Eye (tissue), 1 donor: ENCODE measurements at regions not wholly inside any gene's neighbourhood (a gene's known extent, or its start where the extent isn't known, plus 50 kb on each side); places are given as distances from the start of the nearest gene placed in this dataset.

Experiments used
- DNase-seq: peaks from one replicate; pipeline ENCODE4 v3.0.0-alpha.2; 2015

- DNase-seq = no peak
Measured at GRCh38 chr5:73337586-73338255, 110.9 kb downstream of the FOXD1 start.

- no peak for DNase-seq
Measured at GRCh38 chr5:73336366-73336765, 112.2 kb downstream of the FOXD1 start.

- no peak for DNase-seq
Measured at GRCh38 chr5:73333944-73334703, 114.5 kb downstream of the FOXD1 start.

- DNase-seq = no peak
Measured at GRCh38 chr5:73330613-73331012, 118.0 kb downstream of the FOXD1 start.

DNA sequence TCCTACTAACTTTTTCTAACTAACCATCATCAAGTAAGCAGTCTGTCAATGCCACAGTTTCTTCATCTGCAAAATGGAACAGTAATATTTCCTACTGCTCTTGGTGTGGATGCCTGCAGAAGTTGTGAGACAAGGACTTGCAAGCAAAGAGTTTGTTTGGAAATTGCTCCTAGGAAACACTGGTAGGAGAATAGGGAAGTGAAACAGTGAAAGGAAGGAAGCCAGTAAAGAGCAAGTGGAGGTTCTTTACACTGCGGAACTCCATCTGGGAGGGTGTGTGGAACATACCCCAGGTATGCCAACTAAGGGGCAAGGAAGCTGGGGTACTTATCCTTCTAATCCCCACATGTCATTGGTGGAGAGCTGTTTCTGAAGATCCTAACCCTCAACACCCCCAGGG is 119.9 kb downstream of the FOXD1 start:
- DNase-seq = no peak

GRCh38 chr5:73327908-73328455 is 120.6 kb downstream of the FOXD1 start:
- no peak for DNase-seq

- DNase-seq = no peak
Measured at GRCh38 chr5:73325546-73325945, 123.0 kb downstream of the FOXD1 start.

DNA sequence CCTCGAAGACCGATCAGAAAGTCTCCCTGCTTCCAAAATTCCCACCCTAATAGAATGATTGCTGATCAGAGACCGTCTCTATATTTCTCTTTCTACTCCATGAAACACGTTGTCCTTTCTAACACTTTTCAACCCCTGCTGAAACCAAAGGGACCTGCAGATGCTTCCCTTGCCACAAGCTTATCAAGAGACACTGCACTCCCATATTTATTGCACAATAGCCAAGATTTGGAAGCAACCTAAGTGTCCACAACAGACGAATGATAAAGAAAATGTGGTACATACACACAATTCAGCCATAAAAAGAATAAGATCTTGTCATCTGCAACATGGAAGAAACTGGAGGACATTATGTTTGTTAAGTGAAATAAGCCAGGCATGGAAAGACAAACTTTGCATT is 125.1 kb downstream of the FOXD1 start:
- no peak for DNase-seq

DNA sequence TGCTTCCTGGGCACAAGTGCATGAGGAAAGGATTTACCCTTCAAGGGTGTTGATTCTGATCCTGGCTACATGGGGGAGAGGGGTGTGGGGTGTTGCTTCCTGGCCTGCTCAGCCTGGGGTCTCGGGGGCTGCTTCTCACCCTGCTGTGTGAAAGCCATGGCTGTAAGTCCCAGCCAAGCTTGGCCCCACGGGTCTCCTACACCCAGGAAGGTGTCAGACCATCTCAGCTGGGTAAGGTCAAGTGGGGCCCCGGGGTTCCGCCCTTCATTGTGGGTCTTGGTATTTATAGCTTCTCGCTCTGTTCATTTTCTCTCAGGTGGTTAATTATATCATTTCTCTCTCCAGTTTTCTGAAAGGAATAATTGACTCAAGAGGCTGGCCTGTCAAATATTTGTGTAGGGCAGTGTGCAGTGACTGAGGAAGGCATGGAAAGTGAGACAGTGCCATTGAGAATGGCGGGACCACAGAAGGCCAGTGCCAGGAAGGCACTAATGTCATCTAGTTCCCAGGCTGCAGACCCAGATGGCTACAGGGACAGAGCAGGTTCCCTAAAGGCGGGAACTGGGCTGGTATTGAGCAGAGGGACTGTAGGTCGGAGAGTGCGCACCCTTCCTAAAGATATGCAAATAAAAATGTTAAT is 126.0 kb downstream of the FOXD1 start:
- DNase-seq = no peak

DNA sequence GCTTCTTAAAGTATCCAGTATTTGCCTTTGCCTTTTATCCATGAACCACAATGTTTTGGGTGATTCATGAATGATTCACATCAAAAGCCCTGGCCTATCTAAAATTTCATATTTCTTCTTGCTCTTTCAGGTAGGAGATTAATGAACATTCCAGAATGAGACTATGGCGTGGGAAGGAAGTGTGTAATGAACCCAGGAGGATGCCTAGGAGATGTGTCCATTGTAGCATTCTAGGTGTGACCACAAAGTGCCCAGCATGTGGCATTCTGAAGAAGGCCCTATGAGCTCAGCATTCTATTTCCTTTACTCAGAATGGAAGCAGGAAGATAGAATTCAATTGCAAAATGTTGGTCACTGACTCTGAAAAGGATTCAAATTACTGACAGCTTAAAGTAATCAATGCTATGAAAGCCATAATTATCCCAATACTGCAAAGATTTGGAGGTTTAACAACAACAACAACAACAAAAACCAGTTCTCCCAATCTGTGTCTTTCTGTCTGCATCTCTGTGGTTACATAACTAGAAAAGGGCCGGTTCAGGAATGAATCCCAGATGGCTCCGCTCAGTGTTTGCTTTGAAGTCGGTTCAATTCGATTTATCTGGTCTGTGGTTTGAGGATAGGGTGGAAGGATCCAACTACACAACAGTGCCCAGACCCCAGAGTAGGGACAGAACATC is 126.7 kb downstream of the FOXD1 start:
- DNase-seq = peak; percentile 48

- DNase-seq = no peak
Measured at GRCh38 chr5:73319036-73319435, 129.5 kb downstream of the FOXD1 start.

GRCh38 chr5:73318308-73318719 is 130.3 kb downstream of the FOXD1 start:
- no peak for DNase-seq

DNA sequence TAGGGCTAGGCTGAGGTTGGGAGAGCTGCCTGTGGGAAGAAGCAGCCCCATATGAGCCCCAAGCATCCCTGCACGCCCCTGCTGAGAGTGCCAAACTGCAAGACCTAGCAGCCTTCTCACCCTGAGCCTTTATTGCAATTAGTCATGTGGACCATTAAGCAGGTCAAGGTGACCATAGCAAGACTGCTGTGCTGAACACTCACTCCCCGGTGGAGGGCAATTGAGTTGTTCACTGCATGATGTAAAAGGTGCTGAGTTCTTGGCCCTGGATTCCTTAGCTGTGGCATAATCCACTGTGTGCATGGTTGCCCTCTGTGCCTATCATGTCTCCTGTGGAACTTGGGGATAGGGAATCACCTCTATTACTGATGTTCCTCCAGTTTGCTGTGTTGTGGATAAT is 131.1 kb downstream of the FOXD1 start:
- no peak for DNase-seq

DNA sequence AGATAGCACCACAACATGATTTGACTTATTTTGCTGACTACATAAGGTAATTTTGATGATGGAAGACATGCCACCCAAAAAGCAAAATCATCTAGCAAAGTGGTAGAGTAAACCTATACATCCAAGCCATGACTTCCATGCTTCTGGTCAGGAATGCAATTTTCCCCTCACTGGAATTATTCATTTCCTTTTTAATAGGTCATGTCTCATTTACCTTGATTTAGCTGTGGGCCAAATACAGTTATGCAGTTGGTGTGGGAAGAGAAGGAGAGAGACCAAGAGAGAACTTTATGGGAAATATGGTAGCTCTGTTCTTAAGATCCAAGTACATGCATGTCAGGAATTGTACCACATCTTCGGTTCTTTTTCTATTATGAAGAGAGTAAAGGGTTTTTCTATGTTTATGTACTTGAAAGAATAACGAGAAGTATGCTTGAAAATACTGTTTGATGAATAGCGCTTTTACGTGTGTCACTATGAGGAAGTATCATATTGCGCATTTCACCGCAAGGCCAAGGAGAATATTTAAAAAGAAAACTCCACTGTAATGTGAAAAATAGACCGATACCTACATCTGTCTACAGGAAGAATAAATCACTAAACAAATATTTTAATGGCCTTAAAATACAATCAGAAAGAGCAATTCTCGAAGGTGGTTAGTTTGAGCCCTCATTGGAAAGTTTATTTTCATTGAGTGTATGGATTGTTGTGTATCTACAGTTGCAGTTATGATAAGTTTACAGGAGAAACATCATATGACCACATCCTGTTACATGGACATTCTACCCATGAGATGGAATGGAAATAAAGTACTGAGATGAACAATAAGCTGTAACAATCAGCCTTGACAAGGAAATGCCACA is 134.0 kb downstream of the FOXD1 start:
- DNase-seq = no peak

DNA sequence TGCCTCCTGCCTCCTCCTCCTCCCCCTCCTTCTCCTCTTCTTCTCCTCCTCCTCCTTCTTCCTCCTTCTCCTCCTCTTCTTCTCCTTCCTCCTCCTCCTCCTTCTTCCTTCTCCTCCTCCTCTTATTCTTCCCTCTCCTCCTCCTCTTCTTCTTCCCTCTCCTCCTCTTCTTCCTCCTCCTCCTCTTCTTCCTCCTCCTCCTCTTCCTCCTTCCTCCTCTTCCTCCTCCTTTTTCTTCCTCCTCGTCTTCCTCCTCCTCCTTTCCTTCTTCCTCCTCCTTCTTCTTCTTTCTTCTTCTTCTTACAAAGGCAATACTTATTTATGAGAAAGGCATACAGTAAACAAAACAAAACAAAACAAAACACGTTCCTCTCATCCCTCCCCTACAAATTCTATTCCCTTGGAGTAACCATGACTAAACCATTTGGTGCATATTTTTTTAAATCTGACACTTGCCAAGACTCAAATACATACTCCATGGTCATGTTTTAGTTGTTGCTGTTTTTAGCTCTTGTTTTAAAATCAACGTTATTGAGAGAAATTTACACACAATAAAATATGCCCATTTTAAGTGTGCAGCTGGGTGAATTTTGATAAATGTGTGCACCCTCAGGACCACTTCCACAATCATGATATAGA is 135.6 kb downstream of the FOXD1 start:
- no peak for DNase-seq

GRCh38 chr5:73312146-73312871 is 136.3 kb downstream of the FOXD1 start:
- DNase-seq = peak; percentile 74

GRCh38 chr5:73311291-73312110 is 137.1 kb downstream of the FOXD1 start:
- peak; percentile 86 for DNase-seq

GRCh38 chr5:73307645-73308355 is 134.8 kb downstream of the TMEM174 start:
- DNase-seq = peak; percentile 65

GRCh38 chr5:73306741-73307275 is 133.8 kb downstream of the TMEM174 start:
- DNase-seq = no peak
